ENCODE measurements at regions not wholly inside any gene's neighbourhood (a gene's known extent, or its start where the extent isn't known, plus 50 kb on each side); places are given as distances from the start of the nearest gene placed in this dataset.

DNA sequence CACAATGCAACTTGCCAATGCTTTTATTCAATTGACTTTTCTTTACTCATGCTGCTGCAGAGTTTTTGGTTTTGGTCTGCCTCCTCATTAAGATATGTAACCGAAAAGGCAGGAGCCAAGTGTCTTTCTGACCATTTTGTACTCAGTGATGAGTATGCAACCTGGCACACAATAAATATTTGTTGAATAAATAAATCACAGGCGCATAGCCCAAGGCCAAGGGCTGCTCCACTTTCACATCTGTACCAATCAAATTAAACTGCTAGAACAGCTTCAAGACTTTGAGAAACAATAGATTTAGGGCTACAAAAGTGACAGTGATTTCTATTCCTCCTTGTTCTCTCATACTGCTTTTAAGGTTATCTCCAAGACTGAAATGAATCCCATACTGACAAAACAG, 828.2 kb downstream of the RNF144A start:
- TF ChIP-seq EP300 (IDR thresholded peaks at IDR 0.05) (no peak), POLR2A (IDR thresholded peaks at IDR 0.05) (no peak), POLR2AphosphoS5 (IDR thresholded peaks at IDR 0.05) (no peak)
- TF ChIP-seq, protein P1, sequence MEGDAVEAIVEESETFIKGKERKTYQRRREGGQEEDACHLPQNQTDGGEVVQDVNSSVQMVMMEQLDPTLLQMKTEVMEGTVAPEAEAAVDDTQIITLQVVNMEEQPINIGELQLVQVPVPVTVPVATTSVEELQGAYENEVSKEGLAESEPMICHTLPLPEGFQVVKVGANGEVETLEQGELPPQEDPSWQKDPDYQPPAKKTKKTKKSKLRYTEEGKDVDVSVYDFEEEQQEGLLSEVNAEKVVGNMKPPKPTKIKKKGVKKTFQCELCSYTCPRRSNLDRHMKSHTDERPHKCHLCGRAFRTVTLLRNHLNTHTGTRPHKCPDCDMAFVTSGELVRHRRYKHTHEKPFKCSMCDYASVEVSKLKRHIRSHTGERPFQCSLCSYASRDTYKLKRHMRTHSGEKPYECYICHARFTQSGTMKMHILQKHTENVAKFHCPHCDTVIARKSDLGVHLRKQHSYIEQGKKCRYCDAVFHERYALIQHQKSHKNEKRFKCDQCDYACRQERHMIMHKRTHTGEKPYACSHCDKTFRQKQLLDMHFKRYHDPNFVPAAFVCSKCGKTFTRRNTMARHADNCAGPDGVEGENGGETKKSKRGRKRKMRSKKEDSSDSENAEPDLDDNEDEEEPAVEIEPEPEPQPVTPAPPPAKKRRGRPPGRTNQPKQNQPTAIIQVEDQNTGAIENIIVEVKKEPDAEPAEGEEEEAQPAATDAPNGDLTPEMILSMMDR (IDR thresholded peaks at IDR 0.05), result no peak
- Histone ChIP-seq H3K27me3 (no peaks in the 10 kb centered on the region), H3K4me3 (no peak overlapping the region), H3K9me3 (no peaks in the 10 kb centered on the region), H3K36me3 (no peaks in the 10 kb centered on the region), H3K27ac (peak overlapping the region in 1 of 5 donors; percentile 0), H3K4me1 (no peaks in the 10 kb centered on the region)
- intact Hi-C loops (cut with DNase I; ENCODE audit: low total_unique reads), result no loop called here
- 41 to 65% (median 48%) methylated on average over 2 of the region's 2 CpGs for WGBS, 5 donors
- DNase-seq, result no peak

DNA sequence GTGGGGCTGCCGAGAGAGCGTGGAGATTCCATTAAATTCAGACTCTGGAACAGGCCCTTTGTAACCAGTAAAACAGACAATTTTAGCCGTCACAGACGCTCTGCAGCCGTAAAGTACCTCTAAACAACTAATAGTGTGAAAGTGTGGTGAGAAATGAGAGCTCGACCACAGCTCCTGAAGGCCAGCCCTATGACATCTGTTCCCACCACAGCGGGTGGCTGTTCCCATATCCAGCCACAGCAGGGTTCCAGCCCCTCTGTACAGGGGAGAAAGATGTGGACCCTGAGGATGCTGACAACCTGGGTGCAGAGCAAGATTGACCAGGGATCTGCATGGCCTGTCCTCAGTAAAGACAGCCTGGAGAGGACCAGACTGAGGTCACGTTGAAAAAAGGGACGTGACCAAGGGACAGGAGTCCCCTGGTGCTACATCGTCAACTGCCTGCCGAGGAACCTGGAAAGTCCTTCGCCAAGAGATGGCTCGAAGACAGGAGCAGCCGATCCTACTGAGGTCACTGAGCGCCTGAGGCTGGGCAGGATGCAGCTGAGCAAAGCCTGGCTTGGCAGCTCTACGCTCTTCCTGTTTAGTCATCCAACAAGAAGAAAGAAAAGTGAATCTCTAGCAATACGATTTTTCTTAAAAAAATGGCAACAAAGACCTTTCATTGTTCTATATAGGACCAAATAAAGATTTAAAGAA, 831.7 kb downstream of the RNF144A start:
- DNase-seq, result peak in 1 of 2 donors; percentile 32
- intact Hi-C loops (cut with DNase I; ENCODE audit: low total_unique reads), result no loop called here
- H3K36me3 ChIP-seq, result no peaks in the 10 kb centered on the region
- 73 to 82% (median 75%) methylated on average over 17 of the region's 17 CpGs for WGBS, 5 donors
- no peaks in the 10 kb centered on the region for H3K4me1 ChIP-seq
- peak overlapping the region in 1 of 5 donors; percentile 4 for H3K27ac ChIP-seq
- H3K4me3 ChIP-seq, result no peak overlapping the region
- no peaks in the 10 kb centered on the region for H3K27me3 ChIP-seq
- peaks cover 0 to 9% (median 6%) of the 10 kb centered on the region in 4 donors for H3K9me3 ChIP-seq
- no peak for TF ChIP-seq POLR2AphosphoS5 (IDR thresholded peaks at IDR 0.05)
- TF ChIP-seq EP300 (IDR thresholded peaks at IDR 0.05), result no peak
- TF ChIP-seq POLR2A (IDR thresholded peaks at IDR 0.05), result no peak

DNA sequence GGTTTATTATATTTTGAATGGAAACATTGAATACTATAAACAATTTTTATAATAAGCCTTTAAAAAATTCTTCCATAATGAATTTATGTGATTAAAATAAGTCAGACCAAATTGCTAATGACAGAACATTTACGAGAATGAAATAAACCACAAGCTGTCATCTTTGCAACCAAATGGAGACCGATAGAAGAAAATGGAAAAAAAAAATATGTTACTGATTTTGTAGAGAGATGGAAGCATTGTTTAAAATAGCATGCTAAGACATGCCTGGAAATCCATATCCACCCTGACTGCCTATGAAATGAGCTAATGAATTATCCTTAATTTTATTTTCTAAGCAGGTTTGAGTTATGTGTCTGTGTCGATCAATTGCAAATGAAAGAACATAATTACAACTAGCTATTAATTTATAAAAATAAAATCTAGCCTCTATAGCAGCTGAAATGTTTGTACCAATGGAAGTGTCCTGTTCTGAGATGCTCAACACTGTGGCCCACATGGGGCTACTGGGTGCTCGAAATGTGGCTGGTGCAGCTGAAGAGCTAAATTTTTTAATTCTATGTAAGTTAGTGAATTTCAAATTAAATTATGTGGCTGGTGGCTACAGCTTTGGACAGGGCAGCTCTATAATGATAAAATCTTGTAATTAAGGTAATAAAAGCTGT, 832.8 kb downstream of the RNF144A start:
- Histone ChIP-seq H3K4me1 (no peaks in the 10 kb centered on the region), H3K4me3 (no peak overlapping the region), H3K27ac (no peak overlapping the region), H3K27me3 (no peaks in the 10 kb centered on the region), H3K9me3 (peaks cover 0 to 20% (median 16%) of the 10 kb centered on the region in 4 donors), H3K36me3 (no peaks in the 10 kb centered on the region)
- DNase-seq, result no peak
- intact Hi-C loops (cut with DNase I; ENCODE audit: low total_unique reads), result no loop called here
- TF ChIP-seq, protein P1 (IDR thresholded peaks at IDR 0.05), result no peak
- TF ChIP-seq EP300 (IDR thresholded peaks at IDR 0.05), result no peak
- TF ChIP-seq POLR2AphosphoS5 (IDR thresholded peaks at IDR 0.05), result no peak
- TF ChIP-seq POLR2A (IDR thresholded peaks at IDR 0.05), result no peak
- 82 to 94% (median 88%) methylated on average over 4 of the region's 4 CpGs for WGBS, 5 donors

DNA sequence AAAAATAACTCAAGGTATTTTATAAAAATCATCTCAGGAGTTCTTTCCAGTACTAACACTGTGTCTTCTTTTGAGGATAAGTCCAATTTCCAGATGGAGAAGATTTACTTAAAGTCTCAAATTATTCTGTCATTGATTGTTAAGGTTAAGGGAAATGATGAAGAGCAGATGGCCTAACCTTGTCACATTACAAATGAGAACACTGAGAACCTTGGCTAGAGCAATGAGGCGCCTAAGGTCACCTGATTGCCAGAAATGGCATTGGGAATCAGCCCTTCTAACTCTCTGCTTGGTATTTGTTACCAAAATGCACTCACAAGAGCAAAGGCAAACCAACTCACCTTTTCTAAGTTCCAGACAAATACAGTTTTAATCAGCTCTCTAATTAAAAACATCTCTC, 835.1 kb downstream of the RNF144A start:
- intact Hi-C loops (cut with DNase I; ENCODE audit: low total_unique reads), result no loop called here
- DNase-seq, result no peak
- Histone ChIP-seq H3K36me3 (no peaks in the 10 kb centered on the region), H3K4me3 (no peak overlapping the region), H3K27ac (no peak overlapping the region), H3K9me3 (peaks cover 0 to 25% (median 16%) of the 10 kb centered on the region in 4 donors), H3K27me3 (no peaks in the 10 kb centered on the region), H3K4me1 (no peaks in the 10 kb centered on the region)
- WGBS, 5 donors, result 80 to 89% (median 89%) methylated on average over 1 of the region's 1 CpG
- TF ChIP-seq, protein P1 (IDR thresholded peaks at IDR 0.05), result no peak
- TF ChIP-seq POLR2AphosphoS5 (IDR thresholded peaks at IDR 0.05) (no peak), EP300 (IDR thresholded peaks at IDR 0.05) (no peak), POLR2A (IDR thresholded peaks at IDR 0.05) (no peak)

DNA sequence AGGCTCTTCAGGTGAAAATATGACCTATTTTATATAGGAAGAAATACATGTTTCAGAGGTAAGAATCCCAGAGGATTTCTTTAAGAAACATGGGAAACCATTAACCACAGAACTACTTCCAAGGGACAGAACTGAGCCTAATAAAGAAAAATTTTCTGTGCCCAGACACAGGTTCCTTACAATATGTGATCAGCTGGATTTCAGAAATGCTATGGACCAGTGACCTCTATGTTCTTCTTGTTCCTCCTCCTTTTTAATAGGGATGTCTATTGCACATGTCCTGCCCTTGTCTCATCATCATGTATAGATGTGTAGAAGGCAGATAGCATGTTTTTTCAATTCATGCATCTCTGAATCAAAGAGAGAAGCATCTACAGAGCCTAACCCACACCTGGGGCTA, 836.6 kb downstream of the RNF144A start:
- Histone ChIP-seq H3K27ac (no peak overlapping the region), H3K4me3 (no peak overlapping the region), H3K9me3 (peaks cover 0 to 38% (median 22%) of the 10 kb centered on the region in 4 donors), H3K27me3 (no peaks in the 10 kb centered on the region), H3K36me3 (no peaks in the 10 kb centered on the region), H3K4me1 (no peaks in the 10 kb centered on the region)
- TF ChIP-seq POLR2AphosphoS5 (IDR thresholded peaks at IDR 0.05) (no peak), EP300 (IDR thresholded peaks at IDR 0.05) (no peak), POLR2A (IDR thresholded peaks at IDR 0.05) (no peak)
- TF ChIP-seq, protein P1 (IDR thresholded peaks at IDR 0.05), result no peak
- intact Hi-C loops (cut with DNase I; ENCODE audit: low total_unique reads), result no loop called here
- DNase-seq, result no peak
